GM04504 (cell line): ENCODE measurements at regions not wholly inside any gene's neighbourhood (a gene's known extent, or its start where the extent isn't known, plus 50 kb on each side); places are given as distances from the start of the nearest gene placed in this dataset.

Source experiments
- DNase-seq: peaks from one replicate; pipeline ENCODE4 v3.0.0-alpha.2; 2012; ENCODE audit warnings: low read depth

GRCh38 chr20:19807946-19808330 lies 49.9 kb downstream of the RIN2 start:
- no peak for DNase-seq

GRCh38 chr20:19808498-19808897 lies 50.4 kb downstream of the RIN2 start:
- DNase-seq = no peak

- no peak for DNase-seq
Measured at GRCh38 chr20:19809505-19809904, 51.4 kb downstream of the RIN2 start.

GRCh38 chr20:19811231-19811630 lies 53.2 kb downstream of the RIN2 start:
- DNase-seq = no peak

- no peak for DNase-seq
Measured at GRCh38 chr20:19812056-19812455, 54.0 kb downstream of the RIN2 start.

GRCh38 chr20:19812696-19813095 lies 54.6 kb downstream of the RIN2 start:
- no peak for DNase-seq

- DNase-seq = peak; percentile 66
Measured at GRCh38 chr20:19813846-19814640, 56.0 kb downstream of the RIN2 start.

- DNase-seq = peak; percentile 98
Measured at GRCh38 chr20:19815553-19815991, 57.5 kb downstream of the RIN2 start.

- DNase-seq = no peak
Measured at GRCh38 chr20:19816386-19816785, 58.3 kb downstream of the RIN2 start.

GRCh38 chr20:19817017-19817416 lies 59.0 kb downstream of the RIN2 start:
- peak; percentile 77 for DNase-seq

GRCh38 chr20:19819149-19819548 lies 61.1 kb downstream of the RIN2 start:
- DNase-seq = no peak

- DNase-seq = no peak
Measured at GRCh38 chr20:19820555-19821211, 62.6 kb downstream of the RIN2 start.

- no peak for DNase-seq
Measured at GRCh38 chr20:19821606-19822005, 63.5 kb downstream of the RIN2 start.

GRCh38 chr20:19823216-19823615 lies 65.2 kb downstream of the RIN2 start:
- DNase-seq = no peak

GRCh38 chr20:19823971-19824370 lies 65.9 kb downstream of the RIN2 start:
- DNase-seq = no peak

GRCh38 chr20:19824861-19825260 lies 66.8 kb downstream of the RIN2 start:
- no peak for DNase-seq

- DNase-seq = no peak
Measured at GRCh38 chr20:19826179-19826914, 68.3 kb downstream of the RIN2 start.

- DNase-seq = no peak
Measured at GRCh38 chr20:19827818-19828217, 69.8 kb downstream of the RIN2 start.

GRCh38 chr20:19828232-19828631 lies 70.2 kb downstream of the RIN2 start:
- DNase-seq = no peak

GRCh38 chr20:19830211-19830785 lies 72.2 kb downstream of the RIN2 start:
- DNase-seq = no peak

GRCh38 chr20:19832875-19833274 lies 74.8 kb downstream of the RIN2 start:
- no peak for DNase-seq

- DNase-seq = no peak
Measured at GRCh38 chr20:19833395-19833794, 75.3 kb downstream of the RIN2 start.

- no peak for DNase-seq
Measured at GRCh38 chr20:19834287-19834686, 76.2 kb downstream of the RIN2 start.
